GM21515 (cell line): ENCODE measurements at regions not wholly inside any gene's neighbourhood (a gene's known extent, or its start where the extent isn't known, plus 50 kb on each side); places are given as distances from the start of the nearest gene placed in this dataset.

Source experiments
- ATAC-seq: cut with Tn5 transposase; IDR thresholded peaks from one replicate; pipeline ENCODE4 v1.9.1; 2021; ENCODE audit not compliant: unreplicated experiment

- ATAC-seq: no peak
Measured at GRCh38 chr3:157639756-157640426, 136.7 kb upstream of the VEPH1 start.

DNA sequence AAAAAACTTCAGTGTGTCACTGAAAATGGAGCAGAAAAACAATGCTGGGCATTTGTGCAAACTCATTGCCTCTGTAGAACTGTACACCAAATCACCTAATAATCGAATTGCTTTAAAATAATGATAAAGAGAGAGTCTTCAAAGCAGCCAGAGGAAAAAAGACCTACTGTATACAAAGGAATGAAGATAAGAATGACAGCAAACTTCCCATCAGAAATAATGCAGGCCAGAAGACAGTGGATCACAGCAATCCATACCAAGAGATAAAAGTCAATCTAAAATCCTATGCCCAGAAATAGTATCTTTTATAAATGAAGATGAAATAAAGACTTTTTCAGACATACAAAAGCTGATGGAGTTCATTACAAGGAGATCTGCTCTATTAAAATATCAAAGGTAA is 134.7 kb upstream of the VEPH1 start:
- no peak for ATAC-seq

GRCh38 chr3:157633241-157633640 is 130.0 kb upstream of the VEPH1 start:
- no peak for ATAC-seq

- ATAC-seq: no peak
Measured at GRCh38 chr3:157632075-157632474, 128.9 kb upstream of the VEPH1 start.

GRCh38 chr3:157631478-157631877 is 128.3 kb upstream of the VEPH1 start:
- ATAC-seq: no peak

DNA sequence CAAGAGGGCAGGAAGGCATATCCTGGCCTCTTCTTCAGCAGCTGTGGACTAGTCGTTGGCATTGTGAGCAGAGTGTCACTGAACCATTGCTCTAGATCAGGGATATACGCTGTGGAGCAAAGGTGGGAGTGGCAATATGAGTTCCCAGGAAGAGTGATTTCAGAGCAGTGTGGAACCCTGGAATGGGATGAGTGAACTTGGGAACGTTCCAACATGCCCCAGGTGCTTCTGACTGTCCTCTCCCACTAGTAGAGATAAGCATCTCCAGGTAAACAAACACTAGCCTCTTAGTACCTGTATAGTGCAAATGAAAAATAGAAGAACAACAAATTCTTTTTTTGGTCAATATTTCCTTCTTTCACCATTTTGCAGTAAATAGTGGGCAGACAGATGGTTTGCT is 123.6 kb upstream of the VEPH1 start:
- no peak for ATAC-seq

- ATAC-seq: no peak
Measured at GRCh38 chr3:157624801-157625200, 121.6 kb upstream of the VEPH1 start.

DNA sequence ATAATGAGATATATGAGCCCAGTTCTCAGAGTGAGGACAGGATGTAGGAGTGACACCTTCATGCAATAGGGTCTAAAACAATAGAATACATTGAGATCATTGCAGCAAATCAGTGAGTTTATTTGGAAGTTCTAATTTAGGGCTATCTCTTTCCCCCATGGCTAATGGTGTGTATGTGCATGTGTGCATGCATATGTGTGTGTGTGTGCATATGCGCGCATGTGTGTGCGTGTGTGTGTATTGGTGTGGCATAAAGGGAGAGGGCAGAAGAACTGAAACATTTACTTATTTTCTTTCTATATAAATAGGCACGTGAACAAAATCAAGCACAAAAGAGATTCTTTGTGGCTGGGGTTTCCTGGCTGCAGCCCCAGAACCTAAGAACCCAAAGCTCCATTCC is 115.7 kb upstream of the VEPH1 start:
- ATAC-seq: no peak

GRCh38 chr3:157618075-157618760 is 115.0 kb upstream of the VEPH1 start:
- peak; percentile 79 for ATAC-seq

DNA sequence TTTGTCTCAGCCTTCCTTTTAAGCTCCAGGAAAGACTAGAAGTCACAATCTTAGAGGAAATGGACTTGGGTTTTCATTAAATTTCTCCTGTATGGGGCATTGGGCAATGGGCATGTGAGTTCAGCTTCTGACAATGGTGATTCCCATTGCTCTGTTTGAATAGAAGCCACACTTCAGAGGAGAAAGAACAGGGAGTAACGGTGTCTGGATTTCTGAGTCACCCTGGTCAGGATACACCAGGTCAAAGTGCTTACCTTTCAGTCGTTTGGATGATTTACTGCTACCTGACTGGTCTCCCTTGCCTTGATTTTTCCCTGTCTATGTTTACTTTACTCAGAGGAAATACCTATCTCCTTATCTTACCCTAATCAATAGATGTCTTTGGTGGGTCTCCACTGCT is 111.7 kb upstream of the VEPH1 start:
- ATAC-seq: no peak

DNA sequence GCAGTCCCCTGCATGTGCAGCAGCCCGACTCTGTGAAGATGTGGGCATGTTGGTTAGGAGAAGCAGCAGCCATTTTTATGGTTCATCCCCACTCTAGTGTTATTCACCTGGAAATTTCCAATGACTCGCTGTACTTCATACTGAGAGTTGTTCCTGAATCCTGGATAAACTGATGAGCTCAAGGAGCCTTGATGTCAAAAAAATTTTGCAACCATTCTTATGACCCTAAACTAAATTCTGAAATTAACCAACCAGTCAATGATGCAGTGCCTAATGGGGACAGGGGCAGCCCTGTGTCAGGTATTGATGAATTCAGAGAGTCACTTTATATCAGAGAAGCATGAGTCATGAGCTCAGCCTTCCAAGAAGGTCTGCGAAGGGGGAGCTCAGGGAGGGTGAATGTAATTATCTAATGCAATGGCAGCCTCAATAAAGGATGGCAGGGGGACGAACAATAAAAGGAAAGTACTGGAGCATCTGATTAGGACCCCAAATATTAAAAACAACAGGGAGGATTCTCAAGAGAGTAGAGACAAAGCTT is 108.4 kb upstream of the VEPH1 start:
- no peak for ATAC-seq

- ATAC-seq: no peak
Measured at GRCh38 chr3:157610876-157611535, 107.8 kb upstream of the VEPH1 start.

DNA sequence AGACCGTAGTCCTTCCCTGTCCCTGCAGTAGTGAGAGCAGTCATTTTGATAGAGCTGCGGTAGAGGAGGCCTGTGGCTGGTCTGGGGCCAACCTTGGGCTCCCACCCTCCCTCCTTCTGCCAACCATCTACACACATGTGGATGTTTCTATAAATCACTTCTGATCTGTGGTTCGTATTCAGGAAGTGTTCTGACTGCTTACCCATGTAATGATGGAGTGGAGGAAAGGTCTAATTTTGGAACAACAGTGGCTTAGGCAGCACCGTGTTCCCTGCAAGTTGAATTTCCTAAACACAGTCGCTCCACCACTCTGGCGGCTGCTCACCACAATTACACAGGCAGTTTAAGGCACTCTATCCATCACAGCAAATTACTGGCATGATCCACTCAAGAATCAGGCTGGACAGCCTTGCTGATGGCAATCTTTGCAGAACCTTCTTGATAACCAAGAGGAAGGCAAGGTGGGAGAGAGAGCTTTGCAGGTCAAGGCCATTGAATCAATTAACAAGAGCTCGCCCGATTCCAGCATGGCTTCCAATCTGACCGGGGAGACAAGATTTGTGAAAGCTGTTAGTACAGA is 104.7 kb upstream of the VEPH1 start:
- no peak for ATAC-seq

GRCh38 chr3:157606852-157607197 is 103.6 kb upstream of the VEPH1 start:
- ATAC-seq: no peak

DNA sequence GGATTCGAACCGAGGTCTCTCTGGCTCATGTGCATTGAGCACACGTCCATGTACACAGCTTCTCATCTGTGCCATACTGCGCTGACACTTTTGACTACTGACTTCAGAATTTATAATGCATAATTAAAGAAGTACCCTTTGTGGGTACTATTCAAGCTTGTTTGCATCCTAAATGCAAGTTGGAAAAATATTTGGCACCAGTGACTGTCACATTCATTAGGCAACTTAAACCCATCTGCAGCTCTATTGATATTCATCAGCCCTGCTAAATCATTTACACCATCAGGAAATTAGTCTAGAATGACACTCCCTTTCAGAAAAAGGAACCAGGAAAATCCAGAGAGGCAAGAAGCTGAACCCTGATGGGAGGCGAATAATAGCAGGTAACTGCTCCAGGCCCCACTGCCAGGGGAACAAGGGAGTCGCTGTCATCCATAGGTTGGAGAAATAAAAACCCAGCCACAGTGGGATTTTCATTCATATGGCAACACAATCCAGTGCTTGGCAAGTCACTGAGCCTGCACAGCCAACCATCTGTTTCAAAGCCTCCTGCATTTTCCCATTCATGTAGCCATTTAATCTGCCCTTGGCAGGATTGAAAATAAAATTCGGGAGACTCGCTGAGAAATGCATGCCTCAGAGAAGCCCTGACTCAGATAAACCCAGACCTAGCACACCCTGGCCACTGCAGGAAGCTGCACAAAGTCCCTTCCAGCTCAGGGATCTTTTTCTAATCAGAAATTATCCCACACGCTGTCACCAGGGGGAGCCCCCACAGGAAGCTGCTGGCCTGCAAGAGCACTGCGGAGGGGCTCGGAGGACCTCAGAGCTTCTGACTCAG is 103.0 kb upstream of the VEPH1 start:
- ATAC-seq: peak; percentile 95

DNA sequence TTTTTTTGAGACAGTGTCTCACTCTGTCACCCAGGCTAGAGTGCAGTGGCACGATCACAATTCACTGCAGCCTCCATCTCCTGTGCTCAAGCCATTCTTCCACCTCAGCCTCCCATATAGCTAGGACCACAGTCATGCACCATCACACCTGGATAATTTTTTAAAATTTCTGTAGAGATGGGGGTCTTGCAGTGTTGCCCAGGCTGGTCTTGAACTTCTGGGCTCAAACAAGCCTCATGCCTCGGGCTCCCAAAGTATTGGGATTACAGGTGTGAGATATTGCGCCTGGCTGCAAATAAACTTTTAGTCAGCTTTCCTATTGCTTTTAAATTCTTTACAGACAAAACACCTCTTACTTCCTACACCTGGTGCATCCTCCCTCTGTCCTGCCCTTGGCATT is 102.1 kb upstream of the VEPH1 start:
- ATAC-seq: no peak

GRCh38 chr3:157602424-157602823 is 99.2 kb upstream of the VEPH1 start:
- no peak for ATAC-seq

DNA sequence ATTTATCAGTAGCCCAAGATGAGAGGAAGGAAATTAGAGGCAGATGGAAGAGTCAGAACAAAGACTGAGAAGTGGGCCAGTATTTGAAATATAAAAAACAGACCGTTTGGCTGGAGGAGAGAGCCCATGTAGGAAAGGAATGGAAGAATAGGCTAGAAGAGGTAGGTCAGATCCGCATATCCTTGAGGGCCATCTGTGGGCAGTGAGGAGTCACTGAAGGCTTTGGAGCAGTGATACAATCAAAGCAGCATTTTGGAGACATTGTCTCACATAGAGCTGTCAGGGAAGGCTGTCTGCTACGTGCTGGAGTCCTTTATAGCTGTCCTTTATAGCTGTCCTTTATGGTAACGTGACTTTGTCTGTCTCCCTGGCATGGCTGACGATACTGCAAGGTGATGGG is 92.0 kb upstream of the VEPH1 start:
- ATAC-seq: no peak

GRCh38 chr3:157594413-157594812 is 91.2 kb upstream of the VEPH1 start:
- no peak for ATAC-seq

- ATAC-seq: no peak
Measured at GRCh38 chr3:157592769-157593168, 89.6 kb upstream of the VEPH1 start.

DNA sequence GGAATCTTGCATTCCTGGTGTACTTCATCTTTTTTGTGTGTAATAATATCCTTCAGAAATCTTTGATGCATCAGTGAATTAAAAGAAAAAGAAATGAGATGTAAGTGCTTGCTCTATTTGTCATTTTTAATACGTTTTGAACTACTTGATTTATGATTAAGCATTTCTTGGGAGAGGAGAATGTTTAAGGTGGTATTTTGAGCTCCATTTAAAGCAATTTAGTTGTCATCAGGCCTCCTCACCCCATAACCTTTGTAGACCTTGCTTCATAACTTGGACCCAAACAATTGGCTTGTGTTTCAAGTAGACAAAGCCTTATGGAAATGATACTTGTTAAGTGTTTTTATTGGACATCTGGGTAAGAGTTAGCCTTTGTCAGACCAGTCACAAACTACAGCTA is 87.1 kb upstream of the VEPH1 start:
- no peak for ATAC-seq
